GM23338 (cell line): ENCODE measurements at regions not wholly inside any gene's neighbourhood (a gene's known extent, or its start where the extent isn't known, plus 50 kb on each side); places are given as distances from the start of the nearest gene placed in this dataset.

Experiments used
- ATAC-seq: fragments of 200-7000 bp; cut with Tn5 transposase; 3 replicates; pipeline ENCODE4 v1.9.1; 2020
- DNase-seq: peaks from one replicate; pipeline ENCODE4 v3.0.0-alpha.2; 2015; ENCODE audit warnings: low spot score
- H2AFZ ChIP-seq: fragments of 200-600 bp; sonication (generic); 2 replicates; pipeline ENCODE4 v1.8.0; 2016; ENCODE audit warnings: antibody characterized with exemption, mild to moderate bottlenecking, moderate library complexity
- H3F3A ChIP-seq: fragments of 200-600 bp; sonication (generic); replicated peaks from 2 replicates; pipeline ENCODE4 v1.8.0; 2017; ENCODE audit warnings: antibody characterized with exemption, mixed run types, low read depth
- H3K27ac ChIP-seq: fragments of 200-600 bp; sonication (generic); 2 replicates; pipeline ENCODE4 v1.6.1; 2016; ENCODE audit warnings: low read depth
- H3K27me3 ChIP-seq: fragments of 200-600 bp; sonication (generic); 2 replicates; pipeline ENCODE4 v1.8.0; 2016; ENCODE audit warnings: mild to moderate bottlenecking, mixed run types, moderate library complexity; ENCODE audit not compliant: insufficient read depth
- H3K36me3 ChIP-seq: fragments of 200-600 bp; sonication (generic); 2 replicates; pipeline ENCODE4 v1.8.0; 2016; ENCODE audit warnings: mild to moderate bottlenecking; ENCODE audit not compliant: insufficient read depth
- H3K4me1 ChIP-seq: fragments of 200-600 bp; sonication (generic); 2 replicates; pipeline ENCODE4 v1.8.0; 2016; ENCODE audit warnings: mild to moderate bottlenecking, moderate library complexity; ENCODE audit not compliant: insufficient read depth
- H3K4me2 ChIP-seq: fragments of 200-600 bp; sonication (generic); 2 replicates; pipeline ENCODE4 v1.7.1; 2017; ENCODE audit warnings: mixed run types
- H3K4me3 ChIP-seq: fragments of 200-600 bp; sonication (generic); 2 replicates; pipeline ENCODE4 v1.6.1; 2016; ENCODE audit warnings: mixed run types
- H3K79me2 ChIP-seq: fragments of 200-600 bp; sonication (generic); replicated peaks from 2 replicates; pipeline ENCODE4 v1.8.0; 2017; ENCODE audit warnings: mild to moderate bottlenecking; ENCODE audit not compliant: insufficient read depth
- H3K9me2 ChIP-seq: fragments of 200-600 bp; sonication (generic); 2 replicates; pipeline ENCODE4 v1.8.0; 2017; ENCODE audit not compliant: insufficient read depth
- H4K20me1 ChIP-seq: fragments of 200-600 bp; sonication (generic); replicated peaks from 2 replicates; pipeline ENCODE4 v1.8.0; 2017; ENCODE audit warnings: mild to moderate bottlenecking; ENCODE audit not compliant: insufficient read depth
- H3K27ac Mint-ChIP-seq: 2 replicates; pipeline ENCODE4 v1.8.0; 2020; ENCODE audit warnings: inconsistent platforms, mild to moderate bottlenecking, moderate library complexity, mixed read lengths
- H3K27me3 Mint-ChIP-seq: 3 replicates; pipeline ENCODE4 v1.8.0; 2022; ENCODE audit warnings: low read depth, mild to moderate bottlenecking, moderate library complexity, mixed read lengths, inconsistent platforms; ENCODE audit not compliant: insufficient read depth, poor library complexity
- H3K36me3 Mint-ChIP-seq: 3 replicates; pipeline ENCODE4 v1.8.0; 2021; ENCODE audit warnings: low read depth, mild to moderate bottlenecking, inconsistent platforms, moderate library complexity, mixed read lengths
- H3K4me1 Mint-ChIP-seq: 3 replicates; pipeline ENCODE4 v1.8.0; 2020; ENCODE audit warnings: mild to moderate bottlenecking, inconsistent platforms, mixed read lengths
- H3K4me3 Mint-ChIP-seq: 3 replicates; pipeline ENCODE4 v1.8.0; 2021; ENCODE audit warnings: moderate library complexity, mild to moderate bottlenecking, inconsistent platforms, mixed read lengths
- H3K9me3 Mint-ChIP-seq: 3 replicates; pipeline ENCODE4 v1.8.0; 2020; ENCODE audit warnings: moderate library complexity, mild to moderate bottlenecking, inconsistent platforms, mixed read lengths
- CREB1 ChIP-seq: fragments of 250-450 bp; sonication (Bioruptor Pico); IDR thresholded peaks from 2 replicates; pipeline ENCODE4 v1.5.0; 2020; ENCODE audit warnings: low read depth, mild to moderate bottlenecking, moderate library complexity
- ETS1 ChIP-seq: IDR thresholded peaks from 2 replicates; pipeline ENCODE4 v1.6.1; 2016; ENCODE audit warnings: antibody characterized with exemption
- EZH2 ChIP-seq: fragments of 200-600 bp; sonication (generic); IDR thresholded peaks from one replicate; pipeline ENCODE4 v1.8.0; 2017; ENCODE audit warnings: antibody characterized with exemption, mild to moderate bottlenecking, low read depth; ENCODE audit not compliant: unreplicated experiment
- EZH2phosphoT487 ChIP-seq: fragments of 200-600 bp; sonication (generic); IDR thresholded peaks from one replicate; pipeline ENCODE4 v1.8.1; 2018; ENCODE audit warnings: antibody characterized with exemption; ENCODE audit not compliant: unreplicated experiment
- JUNB ChIP-seq: IDR thresholded peaks from one replicate; pipeline ENCODE4 v1.6.1; 2016; ENCODE audit warnings: antibody characterized with exemption; ENCODE audit not compliant: unreplicated experiment
- NANOG ChIP-seq: IDR thresholded peaks from 2 replicates; pipeline ENCODE4 v1.6.1; 2016; ENCODE audit warnings: antibody characterized with exemption, borderline replicate concordance
- POLR2AphosphoS5 ChIP-seq: IDR thresholded peaks from 2 replicates; pipeline ENCODE4 v1.6.1; 2016; ENCODE audit warnings: antibody characterized with exemption, low read depth
- STAT1 ChIP-seq: IDR thresholded peaks from one replicate; pipeline ENCODE4 v1.6.1; 2016; ENCODE audit warnings: antibody characterized with exemption; ENCODE audit not compliant: unreplicated experiment
- ZNF114 ChIP-seq: fragments of 250-450 bp; sonication (Bioruptor Pico); IDR thresholded peaks from 2 replicates; pipeline ENCODE4 v1.5.0; 2020; ENCODE audit warnings: mild to moderate bottlenecking, moderate library complexity
- ZNF331 ChIP-seq: fragments of 250-450 bp; sonication (Bioruptor Pico); IDR thresholded peaks from 2 replicates; pipeline ENCODE4 v1.5.0; 2020; ENCODE audit warnings: low read depth, mild to moderate bottlenecking, moderate library complexity
- ZNF462 ChIP-seq: fragments of 250-450 bp; sonication (Bioruptor Pico); IDR thresholded peaks from 2 replicates; pipeline ENCODE4 v1.5.0; 2020; ENCODE audit warnings: mild to moderate bottlenecking, moderate library complexity
- TF ChIP-seq, protein P1 (sequence below): IDR thresholded peaks from one replicate; pipeline ENCODE4 v1.6.1; 2018; ENCODE audit warnings: antibody characterized with exemption; ENCODE audit not compliant: unreplicated experiment
- TF ChIP-seq, protein P2 (sequence below), 2 experiments: fragments of 200-600 bp in 1 of 2; sonication (generic) in 1 of 2; conservative IDR thresholded peaks; 2 replicates each; pipeline versions ENCODE4 v1.5.1 to v1.6.1; 2016 to 2017; ENCODE audit warnings: antibody characterized with exemption in 2 of 2, low read depth in 2 of 2, mild to moderate bottlenecking in 2 of 2, moderate library complexity in 1 of 2

DNA sequence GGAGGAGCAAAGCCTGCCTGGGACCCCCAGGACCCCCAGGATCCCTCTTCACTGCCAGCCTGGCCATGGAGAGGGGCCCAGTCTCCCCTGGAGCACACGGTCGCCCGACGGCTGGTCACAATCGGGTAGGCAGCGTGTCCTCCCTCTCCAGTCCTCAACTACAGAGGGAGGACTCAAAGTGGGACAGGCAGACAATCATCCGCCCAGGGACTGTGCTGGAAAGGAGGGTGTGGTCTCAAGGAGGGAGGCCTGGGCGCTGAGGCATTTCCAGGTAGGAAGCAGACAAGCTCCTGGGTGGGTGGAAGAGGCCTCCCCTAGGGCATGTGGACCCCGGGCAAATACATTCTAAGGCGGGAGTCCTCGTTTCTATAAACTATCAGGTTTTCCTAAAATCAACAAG, 93.2 kb upstream of the ADAMTS2 start:
- H3K27ac ChIP-seq = no peak overlapping the region
- H4K20me1 ChIP-seq = no peaks in the 10 kb centered on the region
- DNase-seq (no peak), ATAC-seq (no peak)
- H3K27me3 ChIP-seq = no peaks in the 10 kb centered on the region
- Mint-ChIP-seq H3K27ac (no peak overlapping the region), H3K27me3 (peaks cover 8% of the 10 kb centered on the region), H3K4me3 (no peak overlapping the region), H3K4me1 (no peaks in the 10 kb centered on the region), H3K36me3 (peaks cover 4% of the 10 kb centered on the region), H3K9me3 (peaks cover 25% of the 10 kb centered on the region)
- H3F3A ChIP-seq = no peaks in the 10 kb centered on the region
- no peaks in the 10 kb centered on the region for H3K36me3 ChIP-seq
- no peak overlapping the region for H3K4me2 ChIP-seq
- H2AFZ ChIP-seq = no peak overlapping the region
- H3K79me2 ChIP-seq = no peaks in the 10 kb centered on the region
- no peaks in the 10 kb centered on the region for H3K4me1 ChIP-seq
- H3K9me2 ChIP-seq = no peaks in the 10 kb centered on the region
- no peak overlapping the region for H3K4me3 ChIP-seq
- TF ChIP-seq POLR2AphosphoS5 (no peak), JUNB (no peak), ETS1 (no peak), STAT1 (no peak), ZNF462 (CRISPR knock-in tag) (no peak), EZH2 (no peak), ZNF331 (CRISPR knock-in tag) (no peak), ZNF114 (CRISPR knock-in tag) (no peak), EZH2phosphoT487 (no peak), NANOG (no peak), CREB1 (no peak)
- TF ChIP-seq, protein P1, sequence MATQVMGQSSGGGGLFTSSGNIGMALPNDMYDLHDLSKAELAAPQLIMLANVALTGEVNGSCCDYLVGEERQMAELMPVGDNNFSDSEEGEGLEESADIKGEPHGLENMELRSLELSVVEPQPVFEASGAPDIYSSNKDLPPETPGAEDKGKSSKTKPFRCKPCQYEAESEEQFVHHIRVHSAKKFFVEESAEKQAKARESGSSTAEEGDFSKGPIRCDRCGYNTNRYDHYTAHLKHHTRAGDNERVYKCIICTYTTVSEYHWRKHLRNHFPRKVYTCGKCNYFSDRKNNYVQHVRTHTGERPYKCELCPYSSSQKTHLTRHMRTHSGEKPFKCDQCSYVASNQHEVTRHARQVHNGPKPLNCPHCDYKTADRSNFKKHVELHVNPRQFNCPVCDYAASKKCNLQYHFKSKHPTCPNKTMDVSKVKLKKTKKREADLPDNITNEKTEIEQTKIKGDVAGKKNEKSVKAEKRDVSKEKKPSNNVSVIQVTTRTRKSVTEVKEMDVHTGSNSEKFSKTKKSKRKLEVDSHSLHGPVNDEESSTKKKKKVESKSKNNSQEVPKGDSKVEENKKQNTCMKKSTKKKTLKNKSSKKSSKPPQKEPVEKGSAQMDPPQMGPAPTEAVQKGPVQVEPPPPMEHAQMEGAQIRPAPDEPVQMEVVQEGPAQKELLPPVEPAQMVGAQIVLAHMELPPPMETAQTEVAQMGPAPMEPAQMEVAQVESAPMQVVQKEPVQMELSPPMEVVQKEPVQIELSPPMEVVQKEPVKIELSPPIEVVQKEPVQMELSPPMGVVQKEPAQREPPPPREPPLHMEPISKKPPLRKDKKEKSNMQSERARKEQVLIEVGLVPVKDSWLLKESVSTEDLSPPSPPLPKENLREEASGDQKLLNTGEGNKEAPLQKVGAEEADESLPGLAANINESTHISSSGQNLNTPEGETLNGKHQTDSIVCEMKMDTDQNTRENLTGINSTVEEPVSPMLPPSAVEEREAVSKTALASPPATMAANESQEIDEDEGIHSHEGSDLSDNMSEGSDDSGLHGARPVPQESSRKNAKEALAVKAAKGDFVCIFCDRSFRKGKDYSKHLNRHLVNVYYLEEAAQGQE = no peak
- TF ChIP-seq, protein P2, sequence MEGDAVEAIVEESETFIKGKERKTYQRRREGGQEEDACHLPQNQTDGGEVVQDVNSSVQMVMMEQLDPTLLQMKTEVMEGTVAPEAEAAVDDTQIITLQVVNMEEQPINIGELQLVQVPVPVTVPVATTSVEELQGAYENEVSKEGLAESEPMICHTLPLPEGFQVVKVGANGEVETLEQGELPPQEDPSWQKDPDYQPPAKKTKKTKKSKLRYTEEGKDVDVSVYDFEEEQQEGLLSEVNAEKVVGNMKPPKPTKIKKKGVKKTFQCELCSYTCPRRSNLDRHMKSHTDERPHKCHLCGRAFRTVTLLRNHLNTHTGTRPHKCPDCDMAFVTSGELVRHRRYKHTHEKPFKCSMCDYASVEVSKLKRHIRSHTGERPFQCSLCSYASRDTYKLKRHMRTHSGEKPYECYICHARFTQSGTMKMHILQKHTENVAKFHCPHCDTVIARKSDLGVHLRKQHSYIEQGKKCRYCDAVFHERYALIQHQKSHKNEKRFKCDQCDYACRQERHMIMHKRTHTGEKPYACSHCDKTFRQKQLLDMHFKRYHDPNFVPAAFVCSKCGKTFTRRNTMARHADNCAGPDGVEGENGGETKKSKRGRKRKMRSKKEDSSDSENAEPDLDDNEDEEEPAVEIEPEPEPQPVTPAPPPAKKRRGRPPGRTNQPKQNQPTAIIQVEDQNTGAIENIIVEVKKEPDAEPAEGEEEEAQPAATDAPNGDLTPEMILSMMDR (conservative IDR thresholded peaks at IDR 0.05; ENCODE audit: low read depth in 2 of 2) = no peak
